SU-DHL-6 (cell line): ENCODE measurements at regions not wholly inside any gene's neighbourhood (a gene's known extent, or its start where the extent isn't known, plus 50 kb on each side); places are given as distances from the start of the nearest gene placed in this dataset.

Experiments used
- EZH2phosphoT487 ChIP-seq: fragments of 200-600 bp; sonication (generic), shearing (Covaris generic); conservative IDR thresholded peaks from 2 replicates; pipeline ENCODE4 v1.6.1; 2018; ENCODE audit warnings: mild to moderate bottlenecking, antibody characterized with exemption, low read length, moderate library complexity, mixed read lengths
- TF ChIP-seq, protein P1 (sequence below): fragments of 200-600 bp; sonication (generic); IDR thresholded peaks from one replicate; pipeline ENCODE4 v1.5.1; 2017; ENCODE audit warnings: antibody characterized with exemption, mild to moderate bottlenecking, low read length, moderate library complexity; ENCODE audit not compliant: insufficient read depth, poor library complexity, severe bottlenecking

DNA sequence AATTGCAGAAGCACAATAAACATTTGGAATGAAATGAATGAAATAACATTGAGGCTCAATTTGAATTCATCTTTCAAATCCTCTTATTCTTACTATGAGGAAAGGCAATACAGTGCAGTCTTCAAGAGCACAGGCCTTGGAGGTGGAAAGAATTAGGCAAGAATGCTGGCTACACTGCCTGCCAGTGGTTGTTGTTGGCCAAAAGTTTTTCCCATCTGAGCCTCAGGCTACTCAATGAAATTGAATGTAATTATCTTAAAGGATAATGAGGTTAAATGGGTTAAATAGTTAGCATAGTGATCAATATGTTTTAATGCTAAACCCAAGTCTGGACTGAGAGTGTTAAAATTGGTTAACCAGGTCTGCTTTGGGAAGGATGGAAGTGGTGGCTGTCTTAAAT is 140.9 kb downstream of the MBL2 start:
- TF ChIP-seq, protein P1, sequence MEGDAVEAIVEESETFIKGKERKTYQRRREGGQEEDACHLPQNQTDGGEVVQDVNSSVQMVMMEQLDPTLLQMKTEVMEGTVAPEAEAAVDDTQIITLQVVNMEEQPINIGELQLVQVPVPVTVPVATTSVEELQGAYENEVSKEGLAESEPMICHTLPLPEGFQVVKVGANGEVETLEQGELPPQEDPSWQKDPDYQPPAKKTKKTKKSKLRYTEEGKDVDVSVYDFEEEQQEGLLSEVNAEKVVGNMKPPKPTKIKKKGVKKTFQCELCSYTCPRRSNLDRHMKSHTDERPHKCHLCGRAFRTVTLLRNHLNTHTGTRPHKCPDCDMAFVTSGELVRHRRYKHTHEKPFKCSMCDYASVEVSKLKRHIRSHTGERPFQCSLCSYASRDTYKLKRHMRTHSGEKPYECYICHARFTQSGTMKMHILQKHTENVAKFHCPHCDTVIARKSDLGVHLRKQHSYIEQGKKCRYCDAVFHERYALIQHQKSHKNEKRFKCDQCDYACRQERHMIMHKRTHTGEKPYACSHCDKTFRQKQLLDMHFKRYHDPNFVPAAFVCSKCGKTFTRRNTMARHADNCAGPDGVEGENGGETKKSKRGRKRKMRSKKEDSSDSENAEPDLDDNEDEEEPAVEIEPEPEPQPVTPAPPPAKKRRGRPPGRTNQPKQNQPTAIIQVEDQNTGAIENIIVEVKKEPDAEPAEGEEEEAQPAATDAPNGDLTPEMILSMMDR = no peak
- TF ChIP-seq EZH2phosphoT487 = no peak
